ENCODE measurements at regions not wholly inside any gene's neighbourhood (a gene's known extent, or its start where the extent isn't known, plus 50 kb on each side); places are given as distances from the start of the nearest gene placed in this dataset.

DNA sequence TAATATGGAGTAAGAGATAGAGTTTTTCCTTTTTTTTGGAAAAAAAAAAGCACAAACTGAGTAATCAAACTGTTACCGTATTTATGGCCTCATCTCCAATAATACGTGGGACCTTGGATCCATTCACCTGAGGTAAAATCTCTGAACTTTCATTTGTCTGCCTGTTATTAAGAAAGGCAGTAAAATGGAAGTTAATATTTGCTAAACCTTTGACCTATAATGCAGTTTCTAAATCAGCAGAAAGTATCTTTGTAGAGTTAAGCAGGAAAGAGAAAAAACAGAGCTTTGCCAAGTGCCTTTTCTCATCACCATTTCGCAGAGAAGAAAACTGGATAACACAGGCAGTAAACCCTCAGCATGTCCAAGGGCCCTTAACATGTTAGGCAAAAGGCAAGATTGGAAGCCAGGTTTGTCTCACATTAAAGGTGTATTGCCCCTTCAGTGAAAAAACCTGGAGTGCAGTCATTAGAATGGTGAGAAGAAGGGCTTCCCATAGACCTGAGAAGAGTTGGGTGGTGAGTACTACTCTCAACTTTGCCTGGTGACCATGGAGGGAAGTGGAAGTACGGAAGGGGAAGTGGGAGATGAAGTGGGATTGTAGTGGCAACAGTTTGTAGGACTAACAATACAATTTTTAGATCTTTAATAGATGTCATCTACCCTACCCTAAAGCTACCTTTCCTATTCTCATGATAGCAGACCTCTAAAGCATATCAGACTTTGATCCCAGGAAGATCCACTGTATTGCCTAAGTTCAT, 65.4 kb upstream of the GRAMD2B start:
- TF ChIP-seq, protein P1, sequence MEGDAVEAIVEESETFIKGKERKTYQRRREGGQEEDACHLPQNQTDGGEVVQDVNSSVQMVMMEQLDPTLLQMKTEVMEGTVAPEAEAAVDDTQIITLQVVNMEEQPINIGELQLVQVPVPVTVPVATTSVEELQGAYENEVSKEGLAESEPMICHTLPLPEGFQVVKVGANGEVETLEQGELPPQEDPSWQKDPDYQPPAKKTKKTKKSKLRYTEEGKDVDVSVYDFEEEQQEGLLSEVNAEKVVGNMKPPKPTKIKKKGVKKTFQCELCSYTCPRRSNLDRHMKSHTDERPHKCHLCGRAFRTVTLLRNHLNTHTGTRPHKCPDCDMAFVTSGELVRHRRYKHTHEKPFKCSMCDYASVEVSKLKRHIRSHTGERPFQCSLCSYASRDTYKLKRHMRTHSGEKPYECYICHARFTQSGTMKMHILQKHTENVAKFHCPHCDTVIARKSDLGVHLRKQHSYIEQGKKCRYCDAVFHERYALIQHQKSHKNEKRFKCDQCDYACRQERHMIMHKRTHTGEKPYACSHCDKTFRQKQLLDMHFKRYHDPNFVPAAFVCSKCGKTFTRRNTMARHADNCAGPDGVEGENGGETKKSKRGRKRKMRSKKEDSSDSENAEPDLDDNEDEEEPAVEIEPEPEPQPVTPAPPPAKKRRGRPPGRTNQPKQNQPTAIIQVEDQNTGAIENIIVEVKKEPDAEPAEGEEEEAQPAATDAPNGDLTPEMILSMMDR (IDR thresholded peaks at IDR 0.05): no peak
- no peak for TF ChIP-seq POLR2A (IDR thresholded peaks at IDR 0.05)
